ENCODE measurements at regions not wholly inside any gene's neighbourhood (a gene's known extent, or its start where the extent isn't known, plus 50 kb on each side); places are given as distances from the start of the nearest gene placed in this dataset.

GRCh38 chr5:82564963-82565362, 286.8 kb upstream of the RPS23 start:
- H3K36me3 ChIP-seq (ENCODE audit: control insufficient read depth in 4 of 4, insufficient read depth in 3 of 4, low read depth in 1 of 4, low read length in 3 of 4): no peaks in the 10 kb centered on the region
- TF ChIP-seq ZBTB33 (IDR thresholded peaks at IDR 0.05) (no peak), FOXA1 (IDR thresholded peaks at IDR 0.05) (no peak), FOXA2 (IDR thresholded peaks at IDR 0.05) (no peak), ATF3 (IDR thresholded peaks at IDR 0.05) (no peak), NR2F2 (IDR thresholded peaks at IDR 0.05) (no peak), REST (IDR thresholded peaks at IDR 0.05) (no peak), JUND (IDR thresholded peaks at IDR 0.05) (no peak), EGR1 (IDR thresholded peaks at IDR 0.05; ENCODE audit: low read depth in 2 of 2) (no peak), YY1 (IDR thresholded peaks at IDR 0.05) (no peak), GABPA (IDR thresholded peaks at IDR 0.05 in 1 of 2, conservative IDR thresholded peaks at IDR 0.05 in 1 of 2) (no peak), MAX (IDR thresholded peaks at IDR 0.05) (no peak), HNF4A (conservative IDR thresholded peaks at IDR 0.05) (no peak), TAF1 (conservative IDR thresholded peaks at IDR 0.05) (no peak), SP1 (IDR thresholded peaks at IDR 0.05) (no peak), RXRA (IDR thresholded peaks at IDR 0.05) (no peak), CTCF (IDR thresholded peaks at IDR 0.05; ENCODE audit: low read depth, low read length, missing input control) (no peak)
- peaks cover 0 to 19% (median 13%) of the 10 kb centered on the region in 4 donors for H3K4me1 ChIP-seq (ENCODE audit: control insufficient read depth in 4 of 4, insufficient read depth in 4 of 4, low read length in 3 of 4)
- H3K4me3 ChIP-seq (ENCODE audit: low read depth in 1 of 3, low read length in 3 of 3): no peak overlapping the region
- no peak overlapping the region for H3K27ac ChIP-seq (ENCODE audit: low read depth in 1 of 2, low read length in 2 of 2)
- H3K27me3 ChIP-seq (ENCODE audit: control insufficient read depth in 4 of 4, insufficient read depth in 4 of 4, low read length in 3 of 4): no peaks in the 10 kb centered on the region
- no peaks in the 10 kb centered on the region for H3K9me3 ChIP-seq (ENCODE audit: control insufficient read depth in 4 of 4, low read length in 3 of 4)
- WGBS: 96% methylated on average over 1 of the region's 1 CpG
- DNase-seq (ENCODE audit: low spot score): no peak
- H3K9ac ChIP-seq (ENCODE audit: low read depth in 1 of 2, low read length in 2 of 2): no peak overlapping the region

- DNase-seq (ENCODE audit: low spot score): no peak
- Histone ChIP-seq H3K4me1 (ENCODE audit: control insufficient read depth in 4 of 4, insufficient read depth in 4 of 4, low read length in 3 of 4) (peaks cover 0 to 19% (median 13%) of the 10 kb centered on the region in 4 donors), H3K36me3 (ENCODE audit: control insufficient read depth in 4 of 4, insufficient read depth in 3 of 4, low read depth in 1 of 4, low read length in 3 of 4) (no peaks in the 10 kb centered on the region), H3K27ac (ENCODE audit: low read depth in 1 of 2, low read length in 2 of 2) (no peak overlapping the region), H3K9me3 (ENCODE audit: control insufficient read depth in 4 of 4, low read length in 3 of 4) (peaks cover 0 to under 1% (median 0%) of the 10 kb centered on the region in 4 donors), H3K9ac (ENCODE audit: low read depth in 1 of 2, low read length in 2 of 2) (no peak overlapping the region), H3K4me3 (ENCODE audit: low read depth in 1 of 3, low read length in 3 of 3) (no peak overlapping the region), H3K27me3 (ENCODE audit: control insufficient read depth in 4 of 4, insufficient read depth in 4 of 4, low read length in 3 of 4) (no peaks in the 10 kb centered on the region)
- TF ChIP-seq EGR1 (IDR thresholded peaks at IDR 0.05; ENCODE audit: low read depth in 2 of 2) (no peak), FOXA2 (IDR thresholded peaks at IDR 0.05) (no peak), ZBTB33 (IDR thresholded peaks at IDR 0.05) (no peak), YY1 (IDR thresholded peaks at IDR 0.05) (no peak), TAF1 (conservative IDR thresholded peaks at IDR 0.05) (no peak), JUND (IDR thresholded peaks at IDR 0.05) (no peak), MAX (IDR thresholded peaks at IDR 0.05) (no peak)
Observed at GRCh38 chr5:82563745-82564144, 285.6 kb upstream of the RPS23 start.
